Kidney tubule cell (primary cell): ENCODE measurements at regions not wholly inside any gene's neighbourhood (a gene's known extent, or its start where the extent isn't known, plus 50 kb on each side); places are given as distances from the start of the nearest gene placed in this dataset.
"Not testable (repeated sequence)": the region's sequence is repeated elsewhere in the genome, so short reads cannot be mapped to it uniquely, and the experiment has no call there.

Experiments used
- DNase-seq: peaks from one replicate; pipeline ENCODE4 v3.0.0-alpha.2; 2018; ENCODE audit warnings: low spot score

- DNase-seq: not testable (repeated sequence)
Measured at GRCh38 chr11:36733721-36734120, 135.7 kb upstream of the RAG2 start.

DNA sequence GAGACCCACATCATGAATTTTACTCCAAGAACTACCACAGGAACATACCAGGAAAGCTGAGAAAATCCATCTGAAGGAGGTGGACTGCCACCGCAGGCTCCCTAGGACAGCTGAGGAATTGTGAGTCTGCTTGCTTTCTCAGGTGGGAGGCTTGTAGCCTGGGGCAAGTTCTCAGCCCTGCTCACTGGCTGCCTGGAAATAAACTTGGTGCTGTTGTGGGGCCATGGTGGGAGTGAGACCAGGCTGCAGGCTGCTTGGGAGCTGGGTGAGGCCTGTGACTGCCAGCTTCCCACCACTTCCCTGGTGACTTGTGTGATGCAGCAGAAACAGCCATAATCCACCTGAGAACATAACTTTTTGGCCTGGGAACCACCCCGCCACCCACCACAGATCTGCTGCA, 132.7 kb upstream of the RAG2 start:
- no peak for DNase-seq

GRCh38 chr11:36729825-36730224, 131.8 kb upstream of the RAG2 start:
- no peak for DNase-seq

DNA sequence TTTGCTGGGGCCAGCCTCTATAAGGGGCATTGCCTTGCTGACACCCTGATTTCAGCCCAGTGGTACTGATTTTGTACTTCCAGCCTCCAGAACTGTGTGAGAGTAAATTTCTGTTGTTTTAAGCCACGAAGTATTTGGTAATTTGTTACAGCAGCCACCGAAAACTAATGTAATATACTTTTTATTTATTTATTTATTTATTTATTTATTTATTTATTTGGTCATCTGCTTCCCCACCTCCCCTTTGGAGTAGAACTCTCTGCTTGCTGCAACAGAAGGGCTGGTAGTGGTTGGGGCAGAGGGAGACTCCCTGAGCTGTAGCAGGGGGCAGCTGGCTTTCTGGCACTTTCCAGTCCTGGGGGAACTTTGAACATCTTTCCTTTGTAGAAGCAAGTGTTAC, 128.4 kb upstream of the RAG2 start:
- no peak for DNase-seq

DNA sequence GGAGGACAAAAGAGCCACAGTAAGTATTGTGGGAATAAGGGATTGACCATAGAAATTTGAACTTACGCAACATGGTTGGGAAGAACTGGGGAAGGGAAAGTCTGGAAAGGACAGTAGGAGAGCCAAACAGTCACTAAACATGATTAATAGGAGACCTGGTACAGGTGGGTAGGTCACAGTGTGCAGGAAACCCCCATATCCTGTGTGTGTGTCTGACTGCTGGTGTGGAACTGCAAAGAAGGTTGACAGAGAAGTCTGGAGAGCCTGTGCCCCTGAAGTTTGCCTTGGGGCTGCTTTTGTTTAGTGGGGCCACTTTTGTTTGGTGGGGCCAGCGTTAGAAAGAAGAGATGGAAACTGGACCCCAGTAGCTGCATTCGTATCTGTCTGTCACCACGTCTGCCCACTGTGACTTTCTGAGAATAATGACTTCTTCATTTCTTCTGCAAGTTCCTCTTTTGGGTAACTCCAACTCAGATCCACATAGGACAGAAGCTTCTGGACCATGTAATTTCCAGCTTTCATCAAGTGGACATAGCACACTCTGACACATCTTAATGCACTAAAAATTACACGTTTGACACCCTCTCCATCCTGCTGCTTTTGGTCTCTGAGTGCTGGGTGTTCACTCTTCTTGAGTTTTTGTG, 126.8 kb upstream of the RAG2 start:
- DNase-seq: no peak

DNA sequence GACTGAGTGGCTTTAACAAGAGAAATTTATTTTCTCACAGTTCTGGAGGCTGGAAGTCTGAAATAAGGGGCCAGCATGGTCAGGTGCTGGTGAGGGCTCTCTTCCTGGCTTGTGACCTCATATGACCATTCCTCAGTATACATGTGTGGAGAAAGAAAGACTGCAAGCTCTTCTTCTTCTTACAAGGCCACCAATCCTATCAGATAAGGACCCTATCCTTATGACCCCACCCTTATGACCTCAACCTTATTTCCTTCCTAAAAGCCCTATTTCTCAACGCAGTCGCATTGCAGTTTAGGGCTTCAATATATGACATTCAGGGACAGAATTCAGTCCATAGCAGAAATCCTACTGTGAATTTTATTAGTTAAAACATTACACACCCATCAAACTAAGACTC, 124.4 kb upstream of the RAG2 start:
- DNase-seq: no peak

GRCh38 chr11:36719358-36720107, 121.5 kb upstream of the RAG2 start:
- DNase-seq: peak; percentile 26

DNA sequence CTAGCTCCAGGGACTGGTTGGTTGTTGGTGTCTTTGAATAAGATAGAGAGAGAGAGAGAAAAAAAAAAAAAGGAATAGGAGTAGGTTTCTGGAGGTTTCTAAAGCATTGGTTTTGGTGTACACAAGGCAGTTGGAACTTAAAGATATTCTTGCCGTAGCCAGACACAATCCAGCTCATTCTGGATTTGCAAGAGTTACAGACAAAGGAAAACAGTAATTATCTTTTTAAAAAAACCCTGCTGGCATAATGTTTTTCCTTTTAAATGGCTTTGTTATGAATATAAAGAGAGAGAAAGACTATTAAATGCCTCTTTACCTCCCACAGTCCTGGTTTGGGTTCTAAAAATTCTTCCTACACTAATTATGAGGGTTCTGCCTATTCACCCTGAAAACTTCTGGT, 120.4 kb upstream of the RAG2 start:
- no peak for DNase-seq

DNA sequence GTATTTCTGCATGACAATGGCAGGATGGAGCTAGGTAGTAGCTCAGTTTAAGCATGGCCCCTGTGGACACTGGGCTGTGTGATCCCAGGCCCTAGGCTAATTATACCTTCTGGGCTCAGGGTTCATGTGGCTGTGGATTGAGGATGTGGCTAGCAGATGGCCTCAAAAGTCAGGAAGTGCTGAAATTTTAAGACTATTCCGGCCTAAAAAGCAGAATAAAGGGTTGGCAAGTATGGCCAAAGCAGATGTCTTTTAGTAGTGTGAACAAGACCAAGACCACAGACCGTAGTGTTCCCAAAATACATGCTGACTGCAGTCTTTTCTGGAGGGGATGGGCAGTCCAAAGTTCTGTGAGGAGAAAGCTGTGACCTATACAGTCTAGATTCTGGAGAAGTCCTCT, 115.7 kb upstream of the RAG2 start:
- no peak for DNase-seq

DNA sequence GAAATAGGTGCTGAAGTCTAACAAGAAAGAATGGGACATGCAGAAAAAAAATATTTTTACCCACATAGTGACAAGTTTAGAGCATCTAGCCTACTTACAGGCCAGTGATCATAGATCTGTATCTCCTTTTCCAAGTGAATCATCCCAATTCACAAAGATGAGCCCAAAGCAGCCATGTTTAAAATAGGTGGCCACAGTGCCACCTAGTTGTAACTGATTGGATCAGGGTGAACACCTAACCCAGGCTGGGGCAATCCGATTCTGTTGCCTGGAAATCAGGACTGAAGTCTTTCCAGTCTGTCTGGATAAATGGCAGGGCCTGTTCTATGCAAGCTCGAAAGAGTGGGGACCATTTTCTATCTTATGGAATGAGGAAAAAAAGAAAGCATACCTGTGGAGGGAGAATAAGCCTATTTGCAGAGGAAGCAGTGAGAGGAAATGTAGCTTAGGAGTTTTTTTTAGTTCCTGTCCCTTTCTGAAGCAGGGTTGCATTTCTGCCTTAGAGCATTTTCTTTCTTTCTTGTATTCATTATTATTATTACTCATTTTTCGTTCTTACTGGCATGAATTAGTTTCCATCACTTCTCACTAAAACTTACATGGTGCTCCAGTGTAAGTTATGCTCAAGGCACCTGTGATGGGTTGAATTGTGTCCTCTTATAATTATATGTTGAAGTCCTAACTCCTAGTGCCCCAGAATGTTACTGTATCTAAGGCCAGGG, 113.2 kb upstream of the RAG2 start:
- DNase-seq: peak; percentile 31
